ENCODE measurements at regions not wholly inside any gene's neighbourhood (a gene's known extent, or its start where the extent isn't known, plus 50 kb on each side); places are given as distances from the start of the nearest gene placed in this dataset.

- FAIRE-seq: no peak
These were observed 340.3 kb upstream of the SALL3 start for GRCh38 chr18:78639006-78639950.

- FAIRE-seq: no peak
These were observed 339.2 kb upstream of the SALL3 start for GRCh38 chr18:78640246-78640995.

- no peak for FAIRE-seq
These were observed 337.9 kb upstream of the SALL3 start for GRCh38 chr18:78641689-78642231.

- no peak for FAIRE-seq
These were observed 337.2 kb upstream of the SALL3 start for GRCh38 chr18:78642296-78642951.

GRCh38 chr18:78643004-78643403, 336.6 kb upstream of the SALL3 start:
- FAIRE-seq: no peak

- no peak for FAIRE-seq
These were observed 335.6 kb upstream of the SALL3 start for GRCh38 chr18:78643981-78644380.

- FAIRE-seq: no peak
These were observed 334.4 kb upstream of the SALL3 start for GRCh38 chr18:78645216-78645615.

GRCh38 chr18:78647018-78647417, 332.6 kb upstream of the SALL3 start:
- no peak for FAIRE-seq

- FAIRE-seq: no peak
These were observed 330.2 kb upstream of the SALL3 start for GRCh38 chr18:78649421-78649820.

- no peak for FAIRE-seq
These were observed 328.7 kb upstream of the SALL3 start for GRCh38 chr18:78650926-78651325.

- FAIRE-seq: no peak
These were observed 327.5 kb upstream of the SALL3 start for GRCh38 chr18:78652001-78652545.

- no peak for FAIRE-seq
These were observed 323.7 kb upstream of the SALL3 start for GRCh38 chr18:78655921-78656320.

- no peak for FAIRE-seq
These were observed 323.2 kb upstream of the SALL3 start for GRCh38 chr18:78656346-78656925.

- no peak for FAIRE-seq
These were observed 321.1 kb upstream of the SALL3 start for GRCh38 chr18:78658531-78658930.

- FAIRE-seq: no peak
These were observed 320.6 kb upstream of the SALL3 start for GRCh38 chr18:78659057-78659456.

GRCh38 chr18:78659748-78660147, 319.9 kb upstream of the SALL3 start:
- no peak for FAIRE-seq

- no peak for FAIRE-seq
These were observed 319.3 kb upstream of the SALL3 start for GRCh38 chr18:78660311-78660710.

GRCh38 chr18:78661316-78661715, 318.3 kb upstream of the SALL3 start:
- no peak for FAIRE-seq

- no peak for FAIRE-seq
These were observed 316.7 kb upstream of the SALL3 start for GRCh38 chr18:78662879-78663278.

- FAIRE-seq: no peak
These were observed 315.6 kb upstream of the SALL3 start for GRCh38 chr18:78664048-78664447.

- FAIRE-seq: no peak
These were observed 314.8 kb upstream of the SALL3 start for GRCh38 chr18:78664848-78665247.

GRCh38 chr18:78665644-78666043, 314.0 kb upstream of the SALL3 start:
- FAIRE-seq: no peak
